HG02852 (cell line): ENCODE measurements at regions not wholly inside any gene's neighbourhood (a gene's known extent, or its start where the extent isn't known, plus 50 kb on each side); places are given as distances from the start of the nearest gene placed in this dataset.
"Not testable (repeated sequence)": the region's sequence is repeated elsewhere in the genome, so short reads cannot be mapped to it uniquely, and the experiment has no call there.

Experiments used
- ATAC-seq: cut with Tn5 transposase; IDR thresholded peaks from one replicate; pipeline ENCODE4 v1.9.1; 2021; ENCODE audit warnings: mild to moderate bottlenecking, moderate library complexity; ENCODE audit not compliant: unreplicated experiment

DNA sequence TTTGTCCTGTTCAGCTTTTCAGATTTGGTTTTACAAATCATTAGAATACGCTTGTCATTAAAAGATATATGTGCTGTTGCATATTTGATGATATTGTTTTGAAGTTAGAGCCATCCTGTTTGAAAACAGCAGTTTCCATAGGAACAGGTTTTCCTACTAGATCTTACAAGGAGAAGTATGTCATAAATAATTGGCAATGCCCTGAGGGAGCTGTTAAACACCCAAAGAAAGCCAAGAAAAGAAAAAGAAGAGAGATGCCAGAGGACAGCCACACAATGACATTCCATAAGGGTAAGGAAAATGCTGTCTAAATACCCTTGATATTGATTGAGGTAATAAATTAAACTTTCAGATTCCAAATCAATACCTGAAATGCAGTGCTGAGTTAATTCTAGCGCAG, 392.2 kb upstream of the CRIM1 start:
- no peak for ATAC-seq

DNA sequence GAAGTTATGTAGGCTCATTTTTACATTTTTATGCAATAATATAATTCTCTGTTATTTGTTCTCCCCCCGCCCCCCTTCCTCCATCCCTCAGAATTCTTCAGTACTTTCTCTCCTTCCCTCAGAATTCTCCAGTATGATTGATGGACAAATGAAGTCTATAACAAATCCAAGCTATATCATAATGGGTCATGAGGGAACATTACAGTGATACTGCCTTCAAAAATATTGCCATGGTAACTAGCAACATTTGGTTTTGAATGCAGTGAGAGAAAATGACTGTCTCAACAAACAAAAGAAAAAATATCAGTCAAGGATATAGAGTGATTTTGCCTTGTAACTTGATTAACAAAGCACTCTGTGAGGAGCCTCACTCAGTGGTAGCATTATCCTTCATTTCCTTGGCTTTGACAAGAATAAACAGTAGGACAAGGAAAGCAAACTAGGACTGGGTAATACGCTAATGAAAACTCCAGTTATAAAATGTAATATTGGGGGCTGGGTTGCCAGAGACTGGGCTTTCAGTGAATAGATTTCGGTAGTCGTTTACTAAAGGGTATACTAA, 392.9 kb upstream of the CRIM1 start:
- ATAC-seq, result no peak

DNA sequence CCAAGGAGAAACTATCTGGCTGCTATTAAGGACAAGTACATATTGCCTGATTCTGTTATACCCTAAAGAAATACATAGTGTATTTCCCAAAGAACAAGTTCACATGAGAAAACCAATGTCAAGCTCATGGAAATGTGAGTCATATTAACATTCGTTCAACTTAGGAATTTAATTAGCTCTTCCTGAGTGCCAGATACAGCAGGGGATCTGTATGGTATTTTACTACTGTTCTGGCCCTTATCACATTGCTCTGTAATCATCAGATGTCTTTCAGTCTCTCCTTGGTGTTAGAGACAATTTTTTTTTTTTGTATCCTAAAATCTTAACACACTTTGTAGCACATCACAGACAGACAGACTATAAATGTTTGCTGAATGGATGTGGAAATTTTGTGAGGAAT, 395.0 kb upstream of the CRIM1 start:
- no peak for ATAC-seq

DNA sequence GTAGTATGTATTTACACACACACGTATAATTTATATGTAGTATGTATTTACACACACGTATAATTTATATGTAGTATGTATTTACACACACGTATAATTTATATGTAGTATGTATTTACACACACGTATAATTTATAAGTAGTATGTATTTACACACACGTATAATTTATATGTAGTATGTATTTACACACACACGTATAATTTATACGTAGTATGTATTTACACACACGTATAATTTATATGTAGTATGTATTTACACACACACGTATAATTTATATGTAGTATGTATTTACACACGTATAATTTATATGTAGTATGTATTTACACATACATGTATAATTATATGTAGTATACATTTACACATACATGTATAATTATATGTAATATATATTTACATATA, 398.5 kb upstream of the CRIM1 start:
- not testable (repeated sequence) for ATAC-seq

DNA sequence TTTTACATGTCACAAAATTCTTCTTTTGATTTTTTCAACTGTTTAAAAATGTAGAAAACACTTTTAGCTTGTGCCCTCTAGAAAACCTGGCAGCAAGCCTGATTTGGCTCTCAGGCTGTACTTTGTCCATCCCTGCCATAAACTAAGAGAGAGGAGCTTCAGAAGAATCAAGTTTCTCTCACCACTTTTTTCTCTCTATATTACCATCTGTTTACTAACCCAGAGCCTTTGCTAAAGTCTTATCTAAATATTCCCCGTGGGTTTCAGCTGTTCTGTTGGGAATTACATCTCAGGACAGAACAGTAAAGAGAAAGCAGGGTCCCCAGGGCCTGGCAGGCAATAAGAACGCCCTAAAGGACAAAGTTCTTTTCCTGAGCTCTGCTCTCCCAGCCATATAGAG, 409.1 kb upstream of the CRIM1 start:
- no peak for ATAC-seq

DNA sequence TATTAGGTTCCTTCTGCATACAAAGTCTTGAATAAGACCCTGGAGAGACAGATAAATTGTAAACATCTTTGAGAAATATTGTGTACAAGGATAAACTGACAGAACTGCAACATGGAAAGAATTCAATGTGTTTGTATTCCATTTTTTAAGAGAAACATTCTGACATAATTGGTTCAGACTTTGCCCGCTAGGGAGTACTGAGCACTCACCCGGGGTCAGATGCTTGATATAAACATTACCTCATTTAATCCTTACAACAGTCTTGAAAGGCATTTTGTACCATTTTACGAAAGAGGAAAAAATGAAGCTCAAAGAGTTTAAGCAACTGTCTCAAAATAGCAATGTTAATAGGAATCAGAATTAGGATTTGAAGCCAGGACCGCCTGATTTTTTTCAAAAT, 416.7 kb upstream of the CRIM1 start:
- ATAC-seq, result no peak

DNA sequence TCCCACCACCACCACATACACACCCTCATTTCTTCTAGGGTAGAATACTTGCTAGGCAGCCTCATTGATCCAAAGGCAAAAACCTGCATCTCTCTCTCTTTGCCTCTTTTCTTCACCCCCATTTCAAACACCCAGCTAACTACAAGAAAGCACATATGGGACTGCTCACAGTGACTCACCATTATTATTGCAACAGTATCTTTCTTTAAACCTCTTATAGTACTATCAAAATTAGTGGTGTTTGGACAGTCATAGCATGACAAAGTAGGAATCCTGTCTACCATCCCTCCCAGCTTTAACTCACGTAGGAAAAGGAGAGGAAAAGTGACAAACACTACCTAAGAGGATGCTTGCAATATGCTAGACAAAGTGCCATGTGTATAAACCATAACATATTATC, 422.5 kb upstream of the CRIM1 start:
- no peak for ATAC-seq

DNA sequence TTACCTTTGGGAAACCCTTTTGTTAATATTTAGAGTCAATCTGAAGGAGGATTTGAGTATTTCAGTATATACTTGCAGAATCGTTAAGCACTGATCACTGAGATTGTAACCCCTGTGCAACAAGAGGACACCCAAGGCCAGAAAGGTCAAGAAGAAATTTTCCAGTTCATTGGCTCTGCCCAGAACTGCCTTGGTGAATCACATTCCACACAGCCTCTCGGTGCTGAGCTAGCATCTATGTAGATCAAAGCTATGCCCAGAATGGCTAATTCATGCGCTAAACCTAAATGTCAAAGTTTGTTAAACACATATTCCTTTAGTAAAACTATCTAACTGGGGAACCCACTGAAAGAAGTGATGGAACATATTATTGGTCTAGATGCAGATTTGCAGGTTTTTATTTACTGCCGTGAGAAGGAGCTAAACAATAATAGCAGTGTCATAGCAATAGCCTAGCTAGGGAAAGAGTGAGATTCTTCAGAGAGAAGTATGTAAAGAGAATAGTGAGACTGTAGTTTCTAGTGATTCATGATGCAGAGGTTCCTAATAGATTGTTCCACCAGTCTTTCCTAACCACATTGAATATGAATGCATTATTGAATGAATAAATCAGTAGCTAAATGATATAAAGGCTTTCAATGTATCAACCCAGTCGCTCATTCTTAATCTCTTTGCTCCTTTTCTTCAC, 423.2 kb upstream of the CRIM1 start:
- ATAC-seq, result no peak

DNA sequence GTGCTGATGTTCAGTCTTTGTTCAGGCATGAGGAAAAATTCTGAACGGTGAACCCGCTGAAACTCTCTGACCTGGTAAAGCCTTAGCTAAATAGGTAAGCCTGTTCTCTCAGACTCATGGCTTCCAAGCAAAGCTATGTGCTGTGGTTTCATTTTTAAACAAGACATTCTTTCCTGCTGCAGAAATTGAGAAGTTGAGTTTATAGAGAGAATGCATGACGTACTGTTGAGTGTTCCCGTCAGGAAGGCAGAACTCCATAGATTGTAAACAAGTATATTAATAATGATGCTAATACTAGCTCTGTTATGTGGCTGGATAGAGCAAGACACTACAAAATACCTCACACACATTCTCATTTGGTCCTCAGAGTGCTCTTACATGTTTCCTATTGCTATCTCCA, 424.0 kb upstream of the CRIM1 start:
- ATAC-seq, result no peak

DNA sequence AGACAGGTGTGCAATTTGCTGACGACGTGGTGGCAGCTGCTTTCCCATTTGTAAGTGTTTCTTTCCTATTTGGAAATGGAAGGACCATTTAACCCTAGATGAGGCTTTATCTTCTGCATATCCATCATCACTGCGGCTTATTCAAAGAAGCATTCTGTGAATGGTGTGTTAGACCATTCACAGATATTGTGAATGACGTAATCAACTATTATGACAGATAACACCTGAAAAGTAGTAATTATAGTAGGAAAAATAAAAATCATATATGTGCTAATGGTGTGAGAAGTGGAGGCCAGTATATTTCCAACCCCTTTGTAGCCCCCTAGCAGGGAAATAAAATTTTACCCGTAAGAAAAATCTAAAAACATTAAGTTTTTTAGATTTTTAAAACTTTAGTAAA, 424.5 kb upstream of the CRIM1 start:
- ATAC-seq, result no peak

DNA sequence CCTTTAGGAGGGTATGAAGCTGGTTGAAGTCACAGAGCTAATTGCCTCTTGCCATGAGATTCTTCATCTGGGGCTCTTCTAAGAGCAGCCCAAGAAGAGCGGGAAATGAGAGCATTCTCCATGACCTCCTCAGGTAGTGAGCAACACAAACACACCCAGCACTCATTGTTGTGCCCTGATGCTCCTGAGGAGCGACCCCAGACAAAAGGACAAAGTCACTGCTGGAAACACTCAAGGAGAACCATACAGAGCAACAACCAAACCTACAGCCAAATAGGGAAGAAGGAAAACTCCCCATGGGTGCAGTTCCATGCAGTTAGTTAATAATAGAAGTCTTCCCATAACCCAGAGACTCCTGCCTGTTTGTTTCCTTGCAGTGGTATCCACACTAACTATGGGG, 426.0 kb upstream of the CRIM1 start:
- ATAC-seq, result no peak

DNA sequence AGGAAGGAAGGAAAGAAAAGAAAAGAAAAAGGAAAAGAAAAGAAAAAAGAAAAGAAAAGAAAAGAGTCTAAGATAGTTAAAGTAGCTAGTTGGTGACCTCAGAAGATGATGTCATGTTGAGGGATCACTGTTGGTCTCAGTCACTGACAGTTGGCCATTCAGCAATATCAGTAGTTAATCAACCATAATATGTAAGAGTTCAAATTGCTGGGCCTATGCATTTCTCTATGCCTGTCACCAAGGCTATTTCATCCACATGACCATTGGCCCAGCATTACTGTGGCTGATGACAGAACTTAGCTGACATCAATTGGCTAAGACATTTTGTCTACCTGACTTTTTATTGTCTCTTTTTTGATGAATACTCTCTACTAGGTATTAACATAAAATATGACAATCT, 435.5 kb upstream of the CRIM1 start:
- ATAC-seq, result no peak

DNA sequence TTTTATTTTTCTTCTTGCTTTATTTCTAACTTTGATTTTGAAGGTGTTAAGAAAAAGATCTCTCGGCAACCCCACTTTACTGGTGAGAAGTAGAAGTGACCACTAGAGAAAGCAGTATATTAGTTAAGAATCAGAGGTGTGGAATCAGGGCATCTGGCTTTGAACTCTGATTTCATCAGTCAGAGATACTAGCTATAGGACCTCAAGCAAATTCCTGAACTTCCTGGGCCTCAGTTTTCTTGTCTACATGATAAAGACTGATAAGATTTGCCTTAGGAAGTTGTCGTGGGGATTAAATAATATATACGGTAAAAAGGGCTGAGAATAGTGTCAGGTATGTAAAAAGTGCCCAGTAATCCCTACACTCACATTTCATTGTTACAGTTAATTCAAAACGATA, 440.3 kb upstream of the CRIM1 start:
- no peak for ATAC-seq

DNA sequence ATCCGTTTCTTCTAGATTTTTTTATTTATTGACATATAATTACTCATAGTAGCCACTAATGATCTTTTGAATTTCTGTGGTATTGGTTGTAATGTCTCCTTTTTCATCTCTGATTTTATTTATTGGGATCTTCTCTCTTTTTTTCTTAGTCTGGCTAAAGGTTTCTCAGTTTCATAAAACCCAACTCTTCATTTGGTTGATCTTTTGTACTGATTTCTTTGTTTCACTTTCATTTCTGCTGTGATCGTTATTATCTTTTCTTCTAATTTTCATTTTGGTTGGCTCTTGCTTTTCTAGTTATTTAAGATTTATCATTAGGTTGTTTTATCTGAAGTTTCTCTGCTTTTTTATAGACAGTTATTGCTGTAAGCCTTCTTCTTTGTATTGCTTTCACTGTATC, 463.6 kb upstream of the CRIM1 start:
- no peak for ATAC-seq

DNA sequence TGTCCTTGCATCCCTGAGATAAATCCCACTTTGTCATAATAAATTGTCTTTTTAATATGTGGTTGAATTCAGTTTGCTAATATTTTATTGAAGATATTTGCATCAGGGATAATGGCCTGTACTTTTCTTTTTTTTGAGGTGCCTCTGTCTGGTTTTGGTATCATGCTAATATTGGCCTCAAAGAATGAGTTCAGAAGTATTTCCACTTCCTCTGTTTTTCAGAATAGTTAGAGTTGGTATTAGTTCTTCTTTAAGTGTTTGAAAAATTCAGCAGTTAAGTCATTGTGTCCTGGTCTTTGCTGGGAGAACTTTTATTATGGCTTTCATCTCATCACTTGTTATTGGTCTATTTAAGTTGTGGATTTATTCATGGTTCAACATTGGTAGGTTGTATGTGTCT, 464.1 kb upstream of the CRIM1 start:
- no peak for ATAC-seq

DNA sequence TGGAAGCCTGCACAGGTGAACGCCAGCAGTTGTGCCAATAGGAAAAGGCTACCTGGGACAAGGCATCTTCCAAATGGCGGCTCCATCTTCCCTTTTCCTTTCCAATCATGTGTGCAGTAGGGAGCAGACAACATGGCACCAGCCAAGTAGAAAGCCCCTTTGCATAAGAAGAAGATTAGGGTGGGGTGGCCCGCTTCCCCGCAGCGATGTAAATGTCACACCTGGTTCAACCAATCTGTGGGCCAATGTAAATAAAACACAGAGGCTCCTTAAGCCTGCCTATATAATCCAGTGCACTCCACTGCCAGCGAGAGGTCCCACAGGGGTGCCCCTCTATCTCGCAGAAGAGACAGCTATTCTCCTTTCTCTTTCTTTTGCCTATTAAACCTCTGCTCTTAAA, 468.4 kb upstream of the CRIM1 start:
- ATAC-seq, result no peak

DNA sequence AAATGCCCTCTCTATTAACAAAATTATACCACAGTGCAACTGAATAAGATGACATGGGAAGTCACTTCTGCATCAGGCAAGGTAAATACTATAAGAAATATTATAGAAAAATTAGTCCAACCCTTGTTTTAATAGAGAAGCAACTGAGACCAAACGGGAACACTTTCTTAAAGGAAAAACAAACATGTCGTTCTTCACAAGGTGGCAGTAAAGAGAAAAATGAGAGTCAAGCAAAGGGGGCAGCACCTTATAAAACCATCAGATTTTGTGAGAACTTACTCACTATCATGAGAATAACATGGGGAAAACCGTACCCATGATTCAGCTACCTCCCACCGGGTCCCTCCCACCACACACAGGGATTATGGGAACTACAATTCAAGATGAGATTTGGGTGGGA, 481.7 kb upstream of the CRIM1 start:
- no peak for ATAC-seq

DNA sequence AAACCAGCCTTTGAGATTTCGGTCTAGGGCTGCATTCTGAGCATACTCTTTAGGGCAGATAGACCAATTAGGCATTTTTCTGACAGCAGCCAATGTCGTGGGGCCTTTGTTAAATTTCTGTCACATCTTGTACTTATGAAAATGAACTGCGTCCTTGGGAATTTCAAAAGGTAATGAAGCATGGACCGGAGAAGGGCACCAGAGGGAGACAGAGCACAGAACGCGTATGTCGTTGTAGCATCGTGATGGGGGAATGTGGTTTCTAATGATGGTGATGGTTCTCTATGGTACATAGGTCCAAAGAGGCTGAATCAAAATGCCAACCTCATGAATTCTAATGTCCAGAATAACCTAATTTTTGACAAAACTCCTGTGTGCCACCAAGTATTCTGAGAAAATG, 483.9 kb upstream of the CRIM1 start:
- ATAC-seq, result no peak

DNA sequence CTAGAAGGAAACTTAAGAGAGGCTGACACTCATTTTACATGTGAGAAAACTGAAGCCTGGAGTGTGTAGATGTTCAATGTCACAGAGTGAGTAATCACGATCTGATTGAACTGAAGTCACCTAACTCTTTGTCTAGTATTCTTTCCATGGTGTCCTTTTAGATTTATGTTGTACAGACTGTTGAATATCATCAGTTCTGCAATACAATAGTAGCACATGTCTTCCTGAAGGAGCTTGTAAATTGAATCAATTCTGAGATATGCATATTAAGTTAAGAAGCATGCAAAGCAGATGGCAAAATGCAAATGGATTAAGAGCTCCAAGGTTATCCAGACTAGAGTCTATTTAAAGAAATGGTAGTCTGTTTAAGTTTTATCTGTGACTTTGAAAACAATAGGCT, 484.9 kb upstream of the CRIM1 start:
- ATAC-seq, result no peak

DNA sequence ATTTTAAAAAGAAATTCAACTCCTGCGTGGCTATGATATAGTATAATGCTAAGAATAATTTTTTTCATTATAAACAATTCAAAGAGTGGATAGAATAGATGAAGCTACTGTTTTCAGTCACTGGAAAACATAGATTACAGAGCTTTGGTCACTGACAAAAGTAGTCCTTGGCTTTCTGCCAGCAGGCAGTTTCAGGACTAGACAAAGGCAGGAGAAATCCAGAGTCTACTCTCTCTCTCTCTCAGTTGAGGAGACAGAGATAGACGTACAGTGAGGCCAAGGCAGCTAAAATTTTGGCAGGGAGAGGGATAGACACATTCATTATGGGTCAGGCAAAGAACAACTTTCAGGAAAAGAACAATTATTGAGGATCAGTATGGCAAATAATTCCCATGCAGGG, 491.4 kb upstream of the CRIM1 start:
- no peak for ATAC-seq

DNA sequence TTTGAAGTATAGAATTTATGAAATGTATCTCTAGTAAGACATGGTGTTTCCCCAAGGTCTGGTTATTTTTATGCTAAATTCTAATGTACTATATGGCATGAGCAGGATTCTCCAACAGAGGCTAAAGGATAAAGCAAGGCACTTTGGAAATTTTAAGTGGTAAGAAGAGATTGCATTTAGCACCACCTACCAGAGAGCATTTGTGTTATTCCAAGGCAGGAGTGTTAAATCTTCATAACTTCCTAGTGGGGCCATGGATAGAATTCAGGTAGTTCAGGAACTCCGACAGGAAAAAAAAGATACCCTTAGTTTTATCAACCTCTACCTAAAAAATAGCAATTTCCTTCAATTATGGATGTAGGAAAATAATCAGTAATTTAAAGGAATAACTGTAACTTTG, 497.4 kb upstream of the CRIM1 start:
- ATAC-seq, result no peak

DNA sequence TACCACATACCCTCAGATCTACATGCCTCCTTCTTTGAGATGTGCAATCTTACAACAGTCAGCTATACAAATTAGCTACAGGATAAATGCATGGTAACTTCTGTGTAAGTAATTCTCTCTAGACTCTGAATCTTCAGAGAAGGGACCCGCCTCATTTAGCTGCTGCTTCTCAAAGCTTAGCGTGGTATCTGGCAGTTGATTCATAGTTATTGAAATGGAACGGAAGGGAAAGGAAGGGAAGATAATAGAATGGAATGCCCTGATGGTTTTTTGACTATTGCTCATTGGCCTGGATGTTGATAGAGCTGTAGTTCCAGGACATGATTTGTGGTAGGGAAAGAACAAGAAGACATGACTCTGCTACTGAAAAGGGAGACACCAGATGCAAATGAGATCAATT, 498.1 kb upstream of the CRIM1 start:
- ATAC-seq, result no peak

DNA sequence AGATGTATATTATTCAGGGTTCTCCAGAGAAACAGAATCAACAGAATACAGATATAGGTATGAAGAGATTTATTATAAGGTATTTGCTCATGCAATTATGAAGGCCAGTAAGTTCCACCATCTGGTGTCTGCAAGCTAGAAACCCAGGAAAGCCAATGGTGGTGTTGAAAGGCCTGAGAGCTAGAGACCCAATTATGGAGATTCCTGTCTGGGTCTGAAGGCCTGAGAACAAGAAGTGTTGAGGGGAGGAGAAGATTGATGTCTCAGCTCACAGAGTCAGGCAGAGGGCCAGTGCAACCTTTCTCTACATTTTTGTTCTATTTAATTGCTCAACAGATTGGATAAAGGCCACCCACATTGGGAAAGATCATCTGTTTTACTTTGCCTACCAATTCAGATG, 524.2 kb upstream of the CRIM1 start:
- no peak for ATAC-seq
